LNCAP (cell line): ENCODE measurements at regions not wholly inside any gene's neighbourhood (a gene's known extent, or its start where the extent isn't known, plus 50 kb on each side); places are given as distances from the start of the nearest gene placed in this dataset.

Source experiments
- CTCF ChIP-seq: fragments of 450-650 bp; IDR thresholded peaks from 2 replicates; pipeline ENCODE4 v1.5.1; 2017; ENCODE audit warnings: mild to moderate bottlenecking

DNA sequence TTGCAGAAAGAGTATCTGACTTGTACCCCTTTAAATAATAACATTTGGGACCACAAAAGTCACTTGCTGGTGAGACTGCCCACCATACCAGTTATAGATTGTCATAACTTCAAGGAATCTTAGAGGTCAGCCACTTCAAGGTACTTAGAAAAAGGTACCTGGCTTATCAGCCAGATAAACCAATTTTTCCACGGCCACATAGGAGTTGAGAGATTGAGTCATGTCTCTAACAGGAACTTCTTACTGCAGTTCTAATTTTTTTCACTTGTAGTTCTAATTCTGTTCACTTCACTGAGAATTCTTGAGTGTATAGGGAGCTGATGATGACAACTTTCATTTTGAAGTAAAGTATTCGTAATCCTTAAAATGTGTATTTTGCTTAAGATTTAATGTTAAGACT, 317.1 kb upstream of the CBLB start:
- TF ChIP-seq CTCF: no peak

- TF ChIP-seq CTCF: no peak
Observed at GRCh38 chr3:106190296-106190695, 321.5 kb upstream of the CBLB start.

DNA sequence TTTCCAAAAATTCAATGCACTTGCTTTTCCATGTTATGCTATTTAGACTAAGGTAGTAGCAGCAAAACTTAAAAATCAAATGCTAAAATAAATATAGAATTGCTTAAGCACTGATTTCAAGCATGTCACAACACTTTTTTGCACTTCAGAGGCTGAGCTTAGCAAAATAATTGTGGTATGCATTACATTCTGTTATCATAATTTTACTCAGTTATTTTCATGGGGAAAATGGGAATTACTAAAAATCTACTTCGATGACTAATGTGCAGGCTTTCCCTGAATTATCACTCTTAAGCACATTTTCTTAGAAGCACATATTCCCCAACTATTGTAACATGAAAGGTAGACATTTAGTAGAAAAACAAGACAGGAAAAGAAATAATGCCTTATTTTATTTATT, 322.4 kb upstream of the CBLB start:
- no peak for TF ChIP-seq CTCF

GRCh38 chr3:106191913-106192312, 323.1 kb upstream of the CBLB start:
- no peak for TF ChIP-seq CTCF

- no peak for TF ChIP-seq CTCF
Observed at GRCh38 chr3:106193876-106194275, 325.1 kb upstream of the CBLB start.

- TF ChIP-seq CTCF: no peak
Observed at GRCh38 chr3:106194726-106195125, 325.9 kb upstream of the CBLB start.

- TF ChIP-seq CTCF: no peak
Observed at GRCh38 chr3:106197532-106198194, 328.9 kb upstream of the CBLB start.
